ENCODE measurements at regions not wholly inside any gene's neighbourhood (a gene's known extent, or its start where the extent isn't known, plus 50 kb on each side); places are given as distances from the start of the nearest gene placed in this dataset.

GRCh38 chr17:79676796-79677195 lies 53.9 kb upstream of the ENPP7 start:
- Histone ChIP-seq H3K4me3 (ENCODE audit: low read depth, low read length) (no peak overlapping the region), H3K27me3 (ENCODE audit: control insufficient read depth, insufficient read depth, low read length) (no peaks in the 10 kb centered on the region), H3K36me3 (ENCODE audit: control insufficient read depth, insufficient read depth, low read length) (no peaks in the 10 kb centered on the region)
- no peak for DNase-seq (ENCODE audit: low read depth)
- ChIA-PET POLR2A (no interaction called here), CTCF (interaction anchor here (0.8 kb wide), 1 partner anchor 18 kb away, joined by 3 read pairs; no protein-coding TSS in a partner anchor)
- TF ChIP-seq CTCF (IDR thresholded peaks at IDR 0.05; ENCODE audit: insufficient read depth, low read depth, low read length) = no peak

DNA sequence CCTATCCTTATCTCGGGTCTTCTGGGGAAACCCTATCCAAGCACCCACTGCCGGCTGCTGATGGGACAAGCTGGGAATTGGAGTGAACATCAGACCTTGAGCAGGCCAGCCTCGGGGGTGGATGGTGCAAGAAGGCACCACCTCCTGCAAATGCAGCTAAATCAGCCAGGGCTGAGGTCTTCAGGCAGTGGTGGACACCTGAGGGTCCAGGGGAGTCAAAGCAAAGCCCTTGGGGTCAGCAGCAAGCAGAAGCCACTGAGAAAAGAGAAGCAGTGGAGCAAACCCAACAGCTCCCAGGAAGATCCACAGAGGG lies 55.4 kb upstream of the ENPP7 start:
- POLR2A ChIA-PET = no interaction called here
- Histone ChIP-seq H3K27me3 (ENCODE audit: control insufficient read depth, insufficient read depth, low read length) (peaks cover 2% of the 10 kb centered on the region; the same call in 1 of the 2 replicates), H3K36me3 (ENCODE audit: control insufficient read depth, insufficient read depth, low read length) (no peaks in the 10 kb centered on the region), H3K4me3 (ENCODE audit: low read depth, low read length) (no peak overlapping the region)
- TF ChIP-seq CTCF (IDR thresholded peaks at IDR 0.05; ENCODE audit: insufficient read depth, low read depth, low read length) = no peak
- CTCF ChIA-PET = interaction anchor here (0.9 kb wide), 1 partner anchor 16 kb away, joined by 3 read pairs; no protein-coding TSS in a partner anchor
- no peak for DNase-seq (ENCODE audit: low read depth)

DNA sequence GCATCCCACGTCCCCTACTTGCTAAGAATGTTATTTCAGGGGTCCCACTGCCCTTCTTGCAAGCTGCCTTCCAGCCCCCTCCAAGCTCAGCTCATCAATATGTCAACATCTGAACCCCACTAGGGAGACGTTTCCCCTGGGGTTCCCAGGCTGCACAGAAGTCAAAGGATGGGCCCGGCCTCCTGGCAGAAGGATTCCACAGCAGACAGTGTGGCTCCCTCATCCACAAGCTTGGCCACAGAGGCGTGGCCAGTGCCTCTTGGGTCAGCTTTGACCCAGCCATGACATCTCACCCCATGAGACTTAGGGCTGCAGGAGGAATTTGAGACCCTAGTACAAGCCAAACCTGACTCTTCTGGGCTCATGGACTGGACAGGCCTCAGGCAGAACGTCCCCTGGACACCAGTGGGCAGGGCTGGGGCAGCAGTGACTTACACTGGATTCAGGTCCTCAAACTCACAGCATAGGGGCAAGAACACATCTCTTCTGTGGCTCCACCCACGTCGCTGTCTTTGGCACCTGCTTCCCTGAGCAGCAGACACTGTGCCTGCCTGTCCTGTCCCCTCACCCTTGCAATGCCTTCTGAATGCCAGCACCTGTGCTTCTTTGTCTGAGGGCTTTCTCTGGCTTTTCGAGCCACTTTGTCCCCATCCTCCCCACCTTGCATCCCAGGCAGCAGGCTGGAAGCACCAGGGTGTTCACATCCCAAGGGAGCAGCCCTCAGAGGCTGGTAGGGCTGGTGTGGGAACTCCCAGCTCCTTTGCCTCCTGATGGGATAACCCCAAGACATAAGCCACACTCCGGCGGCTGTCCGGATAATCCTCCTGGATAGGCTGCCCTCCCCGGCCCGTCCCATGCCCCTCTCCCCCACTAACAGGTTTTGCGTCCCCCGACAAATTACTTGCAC lies 56.0 kb upstream of the ENPP7 start:
- Histone ChIP-seq H3K36me3 (ENCODE audit: control insufficient read depth, insufficient read depth, low read length) (no peaks in the 10 kb centered on the region), H3K4me3 (ENCODE audit: low read depth, low read length) (no peak overlapping the region), H3K27me3 (ENCODE audit: control insufficient read depth, insufficient read depth, low read length) (peaks cover 2% of the 10 kb centered on the region; the same call in 1 of the 2 replicates)
- ChIA-PET CTCF (interaction anchor here (0.7 kb wide), 1 partner anchor 13 kb away, joined by 3 read pairs; no protein-coding TSS in a partner anchor), POLR2A (no interaction called here)
- DNase-seq (ENCODE audit: low read depth) = no peak
- no peak for TF ChIP-seq CTCF (IDR thresholded peaks at IDR 0.05; ENCODE audit: insufficient read depth, low read depth, low read length)

DNA sequence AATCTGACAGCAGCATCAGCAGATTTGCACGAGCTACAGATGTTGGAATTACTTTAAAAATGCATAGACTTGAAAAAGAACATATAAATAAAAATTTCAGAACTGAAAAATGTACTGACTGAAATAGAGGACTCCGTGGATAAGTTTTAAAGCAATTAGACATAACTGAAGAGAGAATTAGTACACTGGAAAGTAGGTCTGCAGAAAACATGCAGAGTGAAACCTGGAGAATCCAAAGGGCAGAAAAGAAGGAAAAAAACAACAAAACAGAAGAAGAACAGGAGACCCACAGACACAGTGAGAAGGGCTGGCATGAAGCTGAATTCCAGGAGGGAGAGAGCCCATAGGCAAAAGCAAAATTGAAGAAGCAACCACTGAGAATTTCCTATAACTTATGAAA lies 57.2 kb upstream of the ENPP7 start:
- H3K27me3 ChIP-seq (ENCODE audit: control insufficient read depth, insufficient read depth, low read length) = peaks cover 2% of the 10 kb centered on the region; the same call in 1 of the 2 replicates
- ChIA-PET CTCF (no interaction called here), POLR2A (no interaction called here)
- H3K4me3 ChIP-seq (ENCODE audit: low read depth, low read length) = no peak overlapping the region
- H3K36me3 ChIP-seq (ENCODE audit: control insufficient read depth, insufficient read depth, low read length) = no peaks in the 10 kb centered on the region
- no peak for DNase-seq (ENCODE audit: low read depth)
- no peak for TF ChIP-seq CTCF (IDR thresholded peaks at IDR 0.05; ENCODE audit: insufficient read depth, low read depth, low read length)

DNA sequence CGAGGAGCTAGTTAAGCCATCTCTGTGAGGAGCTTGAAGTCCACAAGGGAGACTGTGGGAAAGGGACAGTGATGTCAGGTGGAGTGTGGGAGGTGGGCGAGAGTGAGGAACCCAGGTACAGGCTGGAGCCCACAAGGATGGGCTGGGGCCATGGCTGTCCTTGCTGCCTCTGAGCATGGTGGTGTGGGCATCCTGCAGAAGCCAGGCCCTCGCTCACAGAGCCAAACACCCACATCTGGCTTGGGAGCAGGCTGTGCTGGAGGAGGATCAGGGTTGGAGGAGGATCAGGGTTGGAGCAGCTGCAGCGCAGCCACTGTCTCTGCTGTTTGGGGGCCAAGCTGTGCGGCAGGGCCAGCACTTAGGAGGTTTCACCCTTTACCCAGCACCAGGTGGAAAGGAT lies 58.2 kb upstream of the ENPP7 start:
- H3K36me3 ChIP-seq (ENCODE audit: control insufficient read depth, insufficient read depth, low read length) = no peaks in the 10 kb centered on the region
- DNase-seq (ENCODE audit: low read depth) = no peak
- ChIA-PET CTCF (interaction anchor here (0.6 kb wide), 1 partner anchor 19 kb away, joined by 3 read pairs; no protein-coding TSS in a partner anchor), POLR2A (no interaction called here)
- H3K4me3 ChIP-seq (ENCODE audit: low read depth, low read length) = no peak overlapping the region
- H3K27me3 ChIP-seq (ENCODE audit: control insufficient read depth, insufficient read depth, low read length) = peaks cover 2% of the 10 kb centered on the region; the same call in 1 of the 2 replicates
- TF ChIP-seq CTCF (IDR thresholded peaks at IDR 0.05; ENCODE audit: insufficient read depth, low read depth, low read length) = no peak

All from BJ (cell line).